ENCODE measurements at regions not wholly inside any gene's neighbourhood (a gene's known extent, or its start where the extent isn't known, plus 50 kb on each side); places are given as distances from the start of the nearest gene placed in this dataset.

DNA sequence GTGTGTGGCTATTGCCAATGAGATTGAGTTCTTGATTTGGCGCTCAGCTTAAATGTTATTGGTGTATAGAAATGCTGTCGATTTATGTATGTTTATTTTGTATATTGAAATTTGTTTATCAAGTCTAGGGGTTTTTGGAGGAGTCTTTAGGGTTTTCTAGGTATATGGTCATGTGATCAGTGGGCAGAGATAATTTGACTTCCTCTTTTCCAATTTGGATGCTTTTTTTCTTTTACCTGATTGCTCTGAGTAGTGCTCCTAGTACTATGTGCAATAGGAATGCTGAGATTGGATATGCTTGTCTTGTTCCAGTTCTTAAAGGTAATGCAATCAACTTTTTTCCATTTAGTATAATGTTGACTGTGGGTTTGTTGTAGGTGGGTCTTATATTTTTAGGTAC, 99.8 kb upstream of the PMCH start:
- TF ChIP-seq, protein P1, sequence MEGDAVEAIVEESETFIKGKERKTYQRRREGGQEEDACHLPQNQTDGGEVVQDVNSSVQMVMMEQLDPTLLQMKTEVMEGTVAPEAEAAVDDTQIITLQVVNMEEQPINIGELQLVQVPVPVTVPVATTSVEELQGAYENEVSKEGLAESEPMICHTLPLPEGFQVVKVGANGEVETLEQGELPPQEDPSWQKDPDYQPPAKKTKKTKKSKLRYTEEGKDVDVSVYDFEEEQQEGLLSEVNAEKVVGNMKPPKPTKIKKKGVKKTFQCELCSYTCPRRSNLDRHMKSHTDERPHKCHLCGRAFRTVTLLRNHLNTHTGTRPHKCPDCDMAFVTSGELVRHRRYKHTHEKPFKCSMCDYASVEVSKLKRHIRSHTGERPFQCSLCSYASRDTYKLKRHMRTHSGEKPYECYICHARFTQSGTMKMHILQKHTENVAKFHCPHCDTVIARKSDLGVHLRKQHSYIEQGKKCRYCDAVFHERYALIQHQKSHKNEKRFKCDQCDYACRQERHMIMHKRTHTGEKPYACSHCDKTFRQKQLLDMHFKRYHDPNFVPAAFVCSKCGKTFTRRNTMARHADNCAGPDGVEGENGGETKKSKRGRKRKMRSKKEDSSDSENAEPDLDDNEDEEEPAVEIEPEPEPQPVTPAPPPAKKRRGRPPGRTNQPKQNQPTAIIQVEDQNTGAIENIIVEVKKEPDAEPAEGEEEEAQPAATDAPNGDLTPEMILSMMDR (IDR thresholded peaks at IDR 0.05; ENCODE audit: low read length) = no peak
- TF ChIP-seq EZH2phosphoT487 (IDR thresholded peaks at IDR 0.05; ENCODE audit: low read length) = no peak
- no peak for TF ChIP-seq EZH2 (optimal IDR thresholded peaks at IDR 0.05; ENCODE audit: low read depth, low read length)
